GM12878 (cell line): ENCODE measurements at regions not wholly inside any gene's neighbourhood (a gene's known extent, or its start where the extent isn't known, plus 50 kb on each side); places are given as distances from the start of the nearest gene placed in this dataset.

Experiments
- CTCF ChIP-seq, 3 experiments: IDR thresholded peaks in 2 of 3; conservative IDR thresholded peaks in 1 of 3; 2 replicates each; pipeline ENCODE4 v1.5.1; 2011; ENCODE audit warnings: low read depth in 3 of 3, low read length in 3 of 3, mild to moderate bottlenecking in 3 of 3, control low read depth in 2 of 3, moderate library complexity in 2 of 3, inconsistent platforms in 1 of 3, mixed read lengths in 1 of 3; ENCODE audit not compliant: control insufficient read depth in 2 of 3, insufficient read depth in 1 of 3; ENCODE audit errors: extremely low read depth in 1 of 3
- E2F4 ChIP-seq: IDR thresholded peaks from 2 replicates; pipeline ENCODE4 v1.6.1; 2012; ENCODE audit warnings: low read depth, low read length, improper control_type of control experiment
- EGR1 ChIP-seq, 2 experiments: IDR thresholded peaks; 1 replicate in 1 of 2; 2 replicates in 1 of 2; pipeline ENCODE4 v1.6.1; 2011 to 2012; ENCODE audit warnings: low read depth in 2 of 2, low read length in 2 of 2, borderline replicate concordance in 1 of 2, mild to moderate bottlenecking in 1 of 2, moderate library complexity in 1 of 2
- ELK1 ChIP-seq: IDR thresholded peaks from 2 replicates; pipeline ENCODE4 v1.6.1; 2012; ENCODE audit warnings: low read depth, low read length, improper control_type of control experiment
- EP300 ChIP-seq, 2 experiments: fragments of 150-350 bp in 1 of 2; IDR thresholded peaks; 2 replicates each; pipeline ENCODE4 v1.6.1; 2011 to 2012; ENCODE audit warnings: low read depth in 2 of 2, low read length in 2 of 2, borderline replicate concordance in 1 of 2, improper control_type of control experiment in 1 of 2, inconsistent platforms in 1 of 2; ENCODE audit not compliant: control insufficient read depth in 1 of 2
- EZH2 ChIP-seq: IDR thresholded peaks from 2 replicates; pipeline ENCODE4 v1.6.1; 2012; ENCODE audit warnings: low read depth, mild to moderate bottlenecking, control low read depth, inconsistent platforms, low read length, borderline replicate concordance; ENCODE audit not compliant: control insufficient read depth
- HCFC1 ChIP-seq: fragments of 150-350 bp; IDR thresholded peaks from 2 replicates; pipeline ENCODE4 v1.6.1; 2014; ENCODE audit warnings: low read length
- NFIC ChIP-seq: IDR thresholded peaks from 2 replicates; pipeline ENCODE4 v1.6.1; 2012; ENCODE audit warnings: low read depth, mild to moderate bottlenecking, inconsistent platforms, low read length, moderate library complexity
- PAX8 ChIP-seq: fragments of 450-650 bp; IDR thresholded peaks from 2 replicates; pipeline ENCODE4 v1.6.1; 2017; ENCODE audit warnings: mild to moderate bottlenecking, moderate library complexity
- PKNOX1 ChIP-seq: fragments of 450-650 bp; IDR thresholded peaks from 2 replicates; pipeline ENCODE4 v1.6.1; 2016; ENCODE audit warnings: mild to moderate bottlenecking
- SIN3A ChIP-seq: IDR thresholded peaks from 2 replicates; pipeline ENCODE4 v1.6.1; 2012; ENCODE audit warnings: low read depth, low read length, improper control_type of control experiment
- SRF ChIP-seq, 2 experiments: IDR thresholded peaks; 2 replicates each; pipeline ENCODE4 v1.6.1; 2011; ENCODE audit warnings: low read depth in 2 of 2, low read length in 2 of 2, mild to moderate bottlenecking in 1 of 2, moderate library complexity in 1 of 2
- TAF1 ChIP-seq: IDR thresholded peaks from 2 replicates; pipeline ENCODE4 v1.6.1; 2011; ENCODE audit warnings: mild to moderate bottlenecking, low read depth, low read length, borderline replicate concordance
- ZBTB33 ChIP-seq: fragments of 450-650 bp; IDR thresholded peaks from 2 replicates; pipeline ENCODE4 v1.6.1; 2017; ENCODE audit warnings: mild to moderate bottlenecking

GRCh38 chr2:10232096-10232815 lies 70.4 kb upstream of the HPCAL1 start:
- TF ChIP-seq HCFC1 (no peak), E2F4 (no peak), SIN3A (no peak), ELK1 (no peak), SRF (IDR thresholded peaks at IDR 0.05; ENCODE audit: low read depth in 2 of 2, low read length in 2 of 2) (no peak), PKNOX1 (no peak), ZBTB33 (no peak), NFIC (no peak), TAF1 (no peak), EP300 (IDR thresholded peaks at IDR 0.05; ENCODE audit: borderline replicate concordance in 1 of 2, control insufficient read depth in 1 of 2, low read depth in 2 of 2, low read length in 2 of 2) (no peak), CTCF (IDR thresholded peaks at IDR 0.05 in 2 of 3, conservative IDR thresholded peaks at IDR 0.05 in 1 of 3; ENCODE audit: control insufficient read depth in 2 of 3, extremely low read depth in 1 of 3, insufficient read depth in 1 of 3, low read depth in 3 of 3, low read length in 3 of 3) (no peak), PAX8 (no peak), EZH2 (no peak), EGR1 (IDR thresholded peaks at IDR 0.05; ENCODE audit: borderline replicate concordance in 1 of 2, low read depth in 2 of 2, low read length in 2 of 2) (no peak)
